ENCODE measurements at regions not wholly inside any gene's neighbourhood (a gene's known extent, or its start where the extent isn't known, plus 50 kb on each side); places are given as distances from the start of the nearest gene placed in this dataset.

DNA sequence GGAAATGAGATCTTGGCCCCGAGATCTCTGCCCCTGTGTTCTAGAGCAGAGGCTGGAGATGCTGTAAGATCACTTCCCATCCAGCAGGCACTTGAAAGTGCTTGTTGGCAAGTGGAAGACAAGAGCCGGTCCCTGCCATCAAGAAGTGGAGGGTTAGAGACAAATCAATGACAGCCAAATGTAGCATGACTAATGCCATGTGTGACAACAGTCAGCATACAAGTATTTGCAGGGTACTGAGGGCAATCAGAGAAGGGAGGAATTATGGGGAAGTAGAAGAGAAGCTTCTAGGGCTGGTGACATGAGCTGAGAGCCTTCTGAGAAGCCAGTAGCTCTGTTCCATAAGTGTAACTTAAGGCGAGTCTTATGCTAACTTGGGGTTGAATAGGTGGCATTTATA lies 58.6 kb downstream of the TMEM17 start:
- FAIRE-seq (no peak), DNase-seq (ENCODE audit: insufficient read length) (no peak)
- TF ChIP-seq POLR2A (IDR thresholded peaks at IDR 0.05; ENCODE audit: low read depth, low read length) (no peak), POLR2AphosphoS5 (IDR thresholded peaks at IDR 0.05; ENCODE audit: low read depth, low read length) (no peak), TAF1 (IDR thresholded peaks at IDR 0.05; ENCODE audit: borderline replicate concordance, low read depth, low read length) (no peak)

DNA sequence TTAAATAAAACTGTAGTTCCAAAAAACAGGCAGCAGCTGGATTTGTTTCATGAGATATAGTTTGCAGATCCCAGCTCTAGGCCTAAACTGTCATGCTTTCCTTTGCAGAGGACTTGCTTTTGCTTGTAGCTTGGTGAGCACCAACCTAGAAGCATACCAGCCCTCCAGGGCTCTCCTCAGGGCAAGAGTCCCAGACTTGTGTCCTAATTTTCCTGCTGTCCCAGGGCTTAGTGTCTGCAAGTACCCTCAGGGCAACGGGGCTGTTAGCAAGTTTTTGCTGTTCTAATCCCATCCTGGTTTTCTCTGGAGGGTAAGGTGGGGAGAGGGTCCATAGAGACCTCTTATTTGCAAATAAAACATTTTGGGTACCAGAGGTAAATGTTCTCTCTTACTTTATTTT lies 59.5 kb downstream of the TMEM17 start:
- FAIRE-seq (no peak), DNase-seq (ENCODE audit: insufficient read length) (no peak)
- TF ChIP-seq POLR2A (IDR thresholded peaks at IDR 0.05; ENCODE audit: low read depth, low read length) (no peak), POLR2AphosphoS5 (IDR thresholded peaks at IDR 0.05; ENCODE audit: low read depth, low read length) (no peak), TAF1 (IDR thresholded peaks at IDR 0.05; ENCODE audit: borderline replicate concordance, low read depth, low read length) (no peak)

DNA sequence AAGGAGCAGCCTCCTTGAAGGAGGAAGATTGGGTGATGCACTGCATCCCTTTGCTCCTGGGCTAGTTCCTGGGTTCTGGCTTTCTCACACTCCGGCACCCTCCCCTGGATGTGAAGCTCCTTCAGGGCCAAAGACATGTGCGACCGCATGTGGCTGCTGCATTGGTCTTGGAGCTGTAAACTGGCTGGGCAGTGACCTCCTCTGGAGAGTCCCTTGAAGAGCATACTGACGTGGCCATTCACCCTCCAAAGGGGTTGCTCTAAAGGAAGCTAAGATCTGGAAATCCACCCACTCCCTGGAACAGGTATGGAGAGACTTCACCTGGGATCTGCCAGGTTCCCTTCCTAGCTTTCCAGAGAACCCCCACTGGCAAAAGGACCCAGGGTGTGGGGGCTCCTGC lies 62.1 kb downstream of the TMEM17 start:
- no peak for TF ChIP-seq POLR2AphosphoS5 (IDR thresholded peaks at IDR 0.05; ENCODE audit: low read depth, low read length)
- no peak for TF ChIP-seq TAF1 (IDR thresholded peaks at IDR 0.05; ENCODE audit: borderline replicate concordance, low read depth, low read length)
- TF ChIP-seq POLR2A (IDR thresholded peaks at IDR 0.05; ENCODE audit: low read depth, low read length), result no peak
- FAIRE-seq (no peak), DNase-seq (ENCODE audit: insufficient read length) (no peak)

DNA sequence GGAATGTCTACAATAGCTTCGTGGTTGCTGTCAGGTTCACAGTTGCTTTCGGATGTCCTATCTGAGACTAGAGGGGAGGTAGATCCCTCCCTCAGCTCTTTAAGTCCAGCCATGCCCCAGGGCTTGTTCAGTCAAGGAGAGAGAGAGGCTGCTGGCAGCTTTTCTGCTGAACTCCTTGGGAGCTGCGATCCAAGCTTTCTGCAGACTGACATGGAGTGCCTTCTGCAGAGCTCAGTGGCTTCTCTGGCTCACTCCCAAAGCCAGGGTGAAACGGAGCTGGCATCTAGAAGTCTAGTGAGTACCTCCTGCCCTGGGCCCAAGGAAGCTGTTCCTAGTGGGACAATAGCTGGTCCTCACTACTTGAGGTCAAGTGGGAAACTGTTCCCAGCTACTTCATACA lies 62.5 kb downstream of the TMEM17 start:
- DNase-seq (ENCODE audit: insufficient read length) (no peak), FAIRE-seq (no peak)
- TF ChIP-seq TAF1 (IDR thresholded peaks at IDR 0.05; ENCODE audit: borderline replicate concordance, low read depth, low read length), result no peak

DNA sequence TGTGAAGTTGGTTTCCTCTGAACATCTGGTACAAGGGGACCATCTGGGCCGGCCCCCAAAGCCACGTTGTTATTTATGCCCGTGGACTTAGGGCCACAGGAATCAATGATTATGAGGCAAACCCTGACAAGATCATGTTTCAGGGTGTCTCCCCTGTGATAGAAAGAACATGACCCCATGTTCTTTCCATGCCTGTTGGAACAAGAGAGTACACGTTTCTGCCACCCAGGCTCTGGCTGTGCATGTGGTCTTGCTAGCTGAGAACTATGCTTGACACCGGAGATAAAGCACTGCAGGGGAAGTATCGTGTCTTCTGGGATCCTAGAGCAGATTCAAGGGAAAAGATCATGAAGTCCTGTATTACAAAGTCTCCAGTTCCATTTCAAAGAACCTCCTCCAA lies 64.2 kb downstream of the TMEM17 start:
- DNase-seq (ENCODE audit: insufficient read length) (no peak), FAIRE-seq (no peak)
- no peak for TF ChIP-seq POLR2A (IDR thresholded peaks at IDR 0.05; ENCODE audit: low read depth, low read length)

DNA sequence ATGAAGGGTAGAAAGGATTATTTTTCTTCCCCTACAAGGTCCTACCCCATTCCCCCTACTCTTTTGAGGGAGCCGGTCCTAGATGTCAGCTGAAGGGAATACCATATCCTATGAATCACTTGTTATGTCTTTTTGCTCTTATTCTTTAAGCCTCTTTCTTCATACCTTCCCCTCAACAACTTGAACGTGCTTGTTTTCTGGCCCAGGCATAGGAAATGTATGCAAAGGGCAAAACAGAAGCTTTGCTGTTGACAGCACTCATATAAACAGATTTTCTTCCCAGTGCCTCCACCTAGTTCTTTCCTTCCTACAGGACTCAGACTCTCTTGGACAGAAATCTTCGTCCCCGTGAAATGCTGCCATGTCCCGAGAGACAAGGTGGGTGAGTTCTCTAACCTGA lies 64.6 kb downstream of the TMEM17 start:
- DNase-seq (ENCODE audit: insufficient read length) (no peak), FAIRE-seq (no peak)
- TF ChIP-seq POLR2A (IDR thresholded peaks at IDR 0.05; ENCODE audit: low read depth, low read length) (no peak), TAF1 (IDR thresholded peaks at IDR 0.05; ENCODE audit: borderline replicate concordance, low read depth, low read length) (no peak)

DNA sequence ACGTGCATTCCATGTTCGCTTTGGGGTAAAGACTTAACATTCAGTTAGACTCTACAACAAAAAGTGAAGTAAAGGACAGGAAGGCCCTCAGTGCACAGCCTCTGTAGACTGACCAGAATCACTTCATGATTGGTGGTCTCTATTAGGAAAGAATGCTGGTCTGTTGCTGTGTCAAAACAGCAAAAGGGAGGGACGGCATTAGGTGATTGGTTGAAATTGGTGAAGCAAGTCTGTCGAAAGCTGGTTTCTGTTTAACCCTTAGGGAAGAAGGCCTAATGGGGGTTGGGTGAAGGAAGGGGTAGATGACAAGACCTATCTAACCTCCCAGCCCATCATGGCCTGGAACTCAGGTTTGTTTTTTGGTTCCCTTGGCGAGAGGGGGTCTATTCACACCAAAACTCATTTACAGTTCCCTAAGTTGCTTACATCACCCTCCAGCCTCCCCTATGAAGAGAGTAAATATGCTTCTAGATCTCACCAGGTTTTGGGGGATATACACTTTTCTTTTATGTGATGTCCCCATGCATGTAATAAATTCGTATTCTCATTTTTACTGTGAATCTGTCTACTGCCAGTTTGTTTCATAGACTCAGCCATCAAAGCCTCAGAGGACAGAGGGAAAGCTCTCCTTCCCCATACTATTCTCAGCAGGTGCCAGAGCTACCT lies 65.6 kb downstream of the TMEM17 start:
- FAIRE-seq (no peak), DNase-seq (ENCODE audit: insufficient read length) (no peak)
- TF ChIP-seq TAF1 (IDR thresholded peaks at IDR 0.05; ENCODE audit: borderline replicate concordance, low read depth, low read length) (no peak), POLR2AphosphoS5 (IDR thresholded peaks at IDR 0.05; ENCODE audit: low read depth, low read length) (no peak), POLR2A (IDR thresholded peaks at IDR 0.05; ENCODE audit: low read depth, low read length) (no peak)

DNA sequence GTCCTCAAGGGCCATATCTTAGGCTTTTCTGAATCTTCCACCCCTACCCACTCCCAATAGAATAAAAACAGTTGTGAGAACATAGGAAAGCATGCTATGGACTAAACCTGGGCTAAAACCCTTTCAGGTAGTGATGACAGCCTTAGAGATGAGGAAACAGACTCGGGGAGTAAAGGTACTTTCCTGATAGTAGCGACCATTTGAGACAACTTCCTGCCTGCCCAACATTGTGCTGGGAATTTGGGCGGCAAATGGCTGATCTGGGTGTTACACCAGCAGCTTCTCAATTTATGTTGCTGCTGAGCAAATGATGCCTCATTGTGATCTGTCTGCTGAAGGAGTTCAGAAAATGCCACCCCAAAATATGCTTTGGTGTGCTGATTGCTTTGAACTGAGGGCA lies 66.6 kb downstream of the TMEM17 start:
- TF ChIP-seq POLR2A (IDR thresholded peaks at IDR 0.05; ENCODE audit: low read depth, low read length), result no peak
- TF ChIP-seq TAF1 (IDR thresholded peaks at IDR 0.05; ENCODE audit: borderline replicate concordance, low read depth, low read length), result no peak
- TF ChIP-seq POLR2AphosphoS5 (IDR thresholded peaks at IDR 0.05; ENCODE audit: low read depth, low read length), result no peak
- FAIRE-seq (no peak), DNase-seq (ENCODE audit: insufficient read length) (no peak)

DNA sequence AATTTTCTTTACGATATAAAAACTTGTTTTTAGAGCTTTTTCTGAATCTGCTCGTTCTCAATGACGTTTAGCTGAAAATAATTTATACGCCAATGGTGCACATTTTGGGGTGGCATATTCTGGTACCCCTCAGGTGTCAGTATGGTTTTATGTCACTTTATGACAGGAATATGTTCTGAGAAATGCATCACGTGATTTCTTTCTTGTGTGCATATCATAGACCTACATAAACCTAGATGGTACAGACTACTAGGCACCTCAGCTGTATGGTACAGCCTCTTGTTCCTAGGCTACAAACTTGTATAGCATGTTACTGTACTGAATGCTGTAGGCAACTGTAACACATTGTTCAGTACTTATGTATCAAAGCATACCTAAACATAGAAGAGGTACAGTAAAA lies 68.2 kb downstream of the TMEM17 start:
- FAIRE-seq (no peak), DNase-seq (ENCODE audit: insufficient read length) (no peak)
- no peak for TF ChIP-seq TAF1 (IDR thresholded peaks at IDR 0.05; ENCODE audit: borderline replicate concordance, low read depth, low read length)
- TF ChIP-seq POLR2AphosphoS5 (IDR thresholded peaks at IDR 0.05; ENCODE audit: low read depth, low read length), result no peak

DNA sequence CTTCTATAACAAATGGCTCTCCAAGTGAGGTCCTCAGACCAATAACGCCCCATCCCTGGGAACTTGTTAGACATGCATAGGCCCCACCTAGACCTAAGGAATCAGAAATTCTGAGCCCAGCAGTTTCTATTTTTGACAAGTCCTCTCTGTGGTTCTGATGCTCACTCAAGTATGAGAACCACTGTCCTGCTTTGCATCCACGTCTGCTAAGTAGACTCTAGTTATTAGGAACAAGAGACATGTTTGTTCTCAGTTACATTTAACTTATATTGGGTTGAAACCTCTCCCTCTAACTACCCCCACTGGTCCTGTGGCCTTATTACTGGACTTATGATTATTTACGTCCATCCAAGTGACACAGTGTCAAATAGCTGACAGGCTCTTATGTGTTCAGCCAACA lies 70.3 kb downstream of the TMEM17 start:
- no peak for FAIRE-seq
- no peak for DNase-seq (ENCODE audit: insufficient read length)
- TF ChIP-seq POLR2AphosphoS5 (IDR thresholded peaks at IDR 0.05; ENCODE audit: low read depth, low read length), result no peak

DNA sequence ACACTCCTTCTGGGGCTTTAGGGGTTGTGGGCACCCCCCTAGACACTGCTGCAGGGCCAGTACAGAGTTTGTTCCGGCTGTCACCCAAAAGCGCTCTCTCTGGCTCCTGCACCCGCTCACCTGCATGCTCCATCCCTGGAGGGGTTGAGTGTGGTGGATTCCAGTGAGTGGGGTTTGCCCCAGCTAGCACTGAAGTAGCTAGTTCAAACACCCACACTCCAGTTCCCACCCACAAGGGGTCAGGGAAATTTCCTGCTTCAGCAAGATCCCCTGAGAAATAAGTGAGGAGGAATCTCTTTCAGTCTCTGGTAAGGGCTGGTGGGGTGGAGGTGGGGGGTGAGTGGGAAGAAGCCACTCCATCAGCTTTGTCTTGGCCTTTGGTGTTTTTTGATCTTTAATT lies 73.6 kb downstream of the TMEM17 start:
- DNase-seq (ENCODE audit: insufficient read length) (no peak), FAIRE-seq (no peak)
- TF ChIP-seq POLR2A (IDR thresholded peaks at IDR 0.05; ENCODE audit: low read depth, low read length) (no peak), POLR2AphosphoS5 (IDR thresholded peaks at IDR 0.05; ENCODE audit: low read depth, low read length) (no peak), TAF1 (IDR thresholded peaks at IDR 0.05; ENCODE audit: borderline replicate concordance, low read depth, low read length) (no peak)

DNA sequence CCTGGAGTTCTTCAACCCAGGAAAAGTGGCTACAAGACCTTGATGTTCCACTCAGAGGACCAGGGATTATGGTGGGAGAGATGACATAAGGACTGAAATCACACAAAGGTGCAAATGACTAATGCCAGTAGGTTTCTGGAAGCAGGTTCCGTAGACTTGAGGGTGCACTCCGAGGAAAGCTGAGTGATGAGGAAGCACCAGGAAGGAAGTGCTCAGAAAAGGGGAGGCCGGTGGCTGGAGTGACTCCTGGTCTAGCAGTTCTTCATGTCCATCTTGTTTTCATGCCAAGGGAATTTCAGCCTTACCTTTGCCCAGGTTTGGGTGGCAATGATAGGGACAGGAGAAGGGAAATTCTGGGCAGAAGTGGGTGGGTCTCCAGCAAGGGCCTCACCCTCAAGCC lies 74.5 kb downstream of the TMEM17 start:
- no peak for TF ChIP-seq POLR2AphosphoS5 (IDR thresholded peaks at IDR 0.05; ENCODE audit: low read depth, low read length)
- TF ChIP-seq POLR2A (IDR thresholded peaks at IDR 0.05; ENCODE audit: low read depth, low read length), result no peak
- TF ChIP-seq TAF1 (IDR thresholded peaks at IDR 0.05; ENCODE audit: borderline replicate concordance, low read depth, low read length), result no peak
- FAIRE-seq, result no peak
- DNase-seq (ENCODE audit: insufficient read length), result no peak

DNA sequence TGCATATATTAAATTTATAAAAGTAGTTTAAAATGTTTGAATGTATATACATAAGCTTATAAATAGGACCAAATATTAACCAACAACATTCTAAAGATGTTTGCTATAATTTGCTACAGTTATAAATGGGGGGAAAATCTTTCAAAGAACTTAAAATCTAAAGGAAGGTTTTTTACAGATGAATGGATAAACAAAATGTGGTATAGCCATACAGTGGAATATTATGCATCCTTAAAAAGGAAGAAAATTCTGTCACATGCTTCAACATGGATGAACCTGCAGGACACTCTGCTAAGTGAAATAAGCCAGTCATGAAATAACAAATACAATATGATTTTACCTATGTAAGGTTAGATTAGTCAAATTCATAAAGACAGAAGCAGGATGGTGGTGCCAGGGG lies 75.8 kb downstream of the TMEM17 start:
- no peak for DNase-seq (ENCODE audit: insufficient read length)
- no peak for FAIRE-seq
- TF ChIP-seq POLR2A (IDR thresholded peaks at IDR 0.05; ENCODE audit: low read depth, low read length), result no peak
- TF ChIP-seq TAF1 (IDR thresholded peaks at IDR 0.05; ENCODE audit: borderline replicate concordance, low read depth, low read length), result no peak
- TF ChIP-seq POLR2AphosphoS5 (IDR thresholded peaks at IDR 0.05; ENCODE audit: low read depth, low read length), result no peak
